GM12878 (cell line): ENCODE measurements at regions not wholly inside any gene's neighbourhood (a gene's known extent, or its start where the extent isn't known, plus 50 kb on each side); places are given as distances from the start of the nearest gene placed in this dataset.

Source experiments
- BACH1 ChIP-seq: fragments of 450-650 bp; IDR thresholded peaks from 2 replicates; pipeline ENCODE4 v1.6.1; 2017; ENCODE audit warnings: mild to moderate bottlenecking, borderline replicate concordance
- CEBPB ChIP-seq, 2 experiments: fragments of 150-350 bp in 1 of 2; IDR thresholded peaks; 2 replicates each; pipeline ENCODE4 v1.6.1; 2012 to 2014; ENCODE audit warnings: low read depth in 2 of 2, low read length in 2 of 2, borderline replicate concordance in 1 of 2, inconsistent platforms in 1 of 2
- ESRRA ChIP-seq: IDR thresholded peaks from 2 replicates; pipeline ENCODE4 v1.6.1; 2012; ENCODE audit warnings: mild to moderate bottlenecking, low read length, improper control_type of control experiment
- EZH2 ChIP-seq: IDR thresholded peaks from 2 replicates; pipeline ENCODE4 v1.6.1; 2012; ENCODE audit warnings: low read depth, mild to moderate bottlenecking, control low read depth, inconsistent platforms, low read length, borderline replicate concordance; ENCODE audit not compliant: control insufficient read depth
- JUND ChIP-seq: IDR thresholded peaks from 2 replicates; pipeline ENCODE4 v1.6.1; 2012; ENCODE audit warnings: low read depth, mild to moderate bottlenecking, low read length, improper control_type of control experiment, moderate library complexity
- NFYB ChIP-seq: IDR thresholded peaks from 2 replicates; pipeline ENCODE4 v1.6.1; 2011; ENCODE audit warnings: low read depth, mild to moderate bottlenecking, low read length, improper control_type of control experiment, moderate library complexity; ENCODE audit not compliant: insufficient read depth
- POLR2A ChIP-seq: IDR thresholded peaks from 2 replicates; pipeline ENCODE4 v1.6.1; 2011; ENCODE audit warnings: low read depth, mild to moderate bottlenecking, low read length
- RAD21 ChIP-seq: IDR thresholded peaks from 2 replicates; pipeline ENCODE4 v1.6.1; 2011; ENCODE audit warnings: mild to moderate bottlenecking, low read depth, low read length, moderate library complexity; ENCODE audit not compliant: insufficient read depth
- RB1 ChIP-seq: fragments of 450-650 bp; formaldehyde crosslinking; IDR thresholded peaks from 2 replicates; pipeline ENCODE4 v1.6.1; 2017; ENCODE audit warnings: mild to moderate bottlenecking, borderline replicate concordance
- SUZ12 ChIP-seq: fragments of 200-600 bp; sonication (generic); IDR thresholded peaks from one replicate; pipeline ENCODE4 v1.6.1; 2018; ENCODE audit warnings: antibody characterized with exemption, mild to moderate bottlenecking; ENCODE audit not compliant: unreplicated experiment
- TAF1 ChIP-seq: IDR thresholded peaks from 2 replicates; pipeline ENCODE4 v1.6.1; 2011; ENCODE audit warnings: mild to moderate bottlenecking, low read depth, low read length, borderline replicate concordance
- TCF7 ChIP-seq: IDR thresholded peaks from 2 replicates; pipeline ENCODE4 v1.6.1; 2014; ENCODE audit warnings: antibody characterized with exemption, borderline replicate concordance
- ZZZ3 ChIP-seq: IDR thresholded peaks from 2 replicates; pipeline ENCODE4 v1.6.1; 2011; ENCODE audit warnings: low read depth; ENCODE audit not compliant: control insufficient read depth, insufficient read length
- TF ChIP-seq, protein P1 (sequence below), 3 experiments: IDR thresholded peaks in 2 of 3; conservative IDR thresholded peaks in 1 of 3; 2 replicates each; pipeline ENCODE4 v1.5.1; 2011; ENCODE audit warnings: low read depth in 3 of 3, low read length in 3 of 3, mild to moderate bottlenecking in 3 of 3, control low read depth in 2 of 3, moderate library complexity in 2 of 3, inconsistent platforms in 1 of 3, mixed read lengths in 1 of 3; ENCODE audit not compliant: control insufficient read depth in 2 of 3, insufficient read depth in 1 of 3; ENCODE audit errors: extremely low read depth in 1 of 3

DNA sequence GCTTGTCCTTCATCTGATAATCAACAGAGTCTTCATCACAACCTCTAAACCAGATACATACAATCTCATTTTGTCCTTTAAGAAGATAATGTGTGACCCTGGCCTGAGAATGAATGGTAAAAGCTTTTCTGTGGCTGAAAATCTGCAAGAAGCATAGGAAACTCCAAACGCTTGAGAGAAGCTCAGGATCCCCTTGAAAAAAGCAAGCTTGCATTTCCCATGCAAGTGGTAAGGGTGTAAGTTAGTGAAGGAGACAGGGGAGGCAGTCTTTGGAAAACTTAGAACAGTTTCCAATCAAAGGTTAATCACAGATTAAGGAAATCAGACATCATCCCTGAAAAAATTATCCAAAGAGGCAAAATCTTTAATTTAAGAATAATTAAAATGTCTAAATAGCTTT is 413.6 kb upstream of the SALL3 start:
- TF ChIP-seq BACH1, result no peak
- no peak for TF ChIP-seq ESRRA
- TF ChIP-seq, protein P1, sequence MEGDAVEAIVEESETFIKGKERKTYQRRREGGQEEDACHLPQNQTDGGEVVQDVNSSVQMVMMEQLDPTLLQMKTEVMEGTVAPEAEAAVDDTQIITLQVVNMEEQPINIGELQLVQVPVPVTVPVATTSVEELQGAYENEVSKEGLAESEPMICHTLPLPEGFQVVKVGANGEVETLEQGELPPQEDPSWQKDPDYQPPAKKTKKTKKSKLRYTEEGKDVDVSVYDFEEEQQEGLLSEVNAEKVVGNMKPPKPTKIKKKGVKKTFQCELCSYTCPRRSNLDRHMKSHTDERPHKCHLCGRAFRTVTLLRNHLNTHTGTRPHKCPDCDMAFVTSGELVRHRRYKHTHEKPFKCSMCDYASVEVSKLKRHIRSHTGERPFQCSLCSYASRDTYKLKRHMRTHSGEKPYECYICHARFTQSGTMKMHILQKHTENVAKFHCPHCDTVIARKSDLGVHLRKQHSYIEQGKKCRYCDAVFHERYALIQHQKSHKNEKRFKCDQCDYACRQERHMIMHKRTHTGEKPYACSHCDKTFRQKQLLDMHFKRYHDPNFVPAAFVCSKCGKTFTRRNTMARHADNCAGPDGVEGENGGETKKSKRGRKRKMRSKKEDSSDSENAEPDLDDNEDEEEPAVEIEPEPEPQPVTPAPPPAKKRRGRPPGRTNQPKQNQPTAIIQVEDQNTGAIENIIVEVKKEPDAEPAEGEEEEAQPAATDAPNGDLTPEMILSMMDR (IDR thresholded peaks at IDR 0.05 in 2 of 3, conservative IDR thresholded peaks at IDR 0.05 in 1 of 3; ENCODE audit: control insufficient read depth in 2 of 3, extremely low read depth in 1 of 3, insufficient read depth in 1 of 3, low read depth in 3 of 3, low read length in 3 of 3), result no peak
- no peak for TF ChIP-seq TCF7
- TF ChIP-seq POLR2A, result no peak
- TF ChIP-seq CEBPB (IDR thresholded peaks at IDR 0.05; ENCODE audit: borderline replicate concordance in 1 of 2, low read depth in 2 of 2, low read length in 2 of 2), result no peak
- no peak for TF ChIP-seq EZH2
- no peak for TF ChIP-seq SUZ12
- TF ChIP-seq NFYB, result no peak
- TF ChIP-seq RB1, result no peak
- no peak for TF ChIP-seq JUND
- TF ChIP-seq ZZZ3, result no peak
- TF ChIP-seq TAF1, result no peak
- TF ChIP-seq RAD21, result no peak
